IPS-15b (cell line): ENCODE measurements at regions not wholly inside any gene's neighbourhood (a gene's known extent, or its start where the extent isn't known, plus 50 kb on each side); places are given as distances from the start of the nearest gene placed in this dataset.

Source experiments
- H3K27me3 ChIP-seq: one replicate; pipeline ENCODE4 v1.6.1; 2013; ENCODE audit warnings: low read length; ENCODE audit not compliant: control insufficient read depth, insufficient read depth
- H3K36me3 ChIP-seq: one replicate; pipeline ENCODE4 v1.6.1; 2013; ENCODE audit warnings: low read length; ENCODE audit not compliant: control insufficient read depth, insufficient read depth
- H3K4me1 ChIP-seq: one replicate; pipeline ENCODE4 v1.6.1; 2013; ENCODE audit warnings: mild to moderate bottlenecking, low read length; ENCODE audit not compliant: control insufficient read depth, insufficient read depth
- H3K4me3 ChIP-seq: one replicate; pipeline ENCODE4 v1.5.1; 2013; ENCODE audit warnings: low read depth, low read length
- H3K9ac ChIP-seq: one replicate; pipeline ENCODE4 v1.6.1; 2013; ENCODE audit warnings: low read depth, mild to moderate bottlenecking, low read length
- H3K9me3 ChIP-seq: one replicate; pipeline ENCODE4 v1.6.1; 2013; ENCODE audit warnings: mild to moderate bottlenecking, low read length; ENCODE audit not compliant: control insufficient read depth, insufficient read depth

GRCh38 chr12:98126637-98127335, 388.6 kb upstream of the TMPO start:
- H3K27me3 ChIP-seq = no peaks in the 10 kb centered on the region
- H3K4me1 ChIP-seq = peaks cover 5% of the 10 kb centered on the region
- H3K36me3 ChIP-seq = no peaks in the 10 kb centered on the region
- H3K9ac ChIP-seq = no peak overlapping the region
- H3K9me3 ChIP-seq = no peaks in the 10 kb centered on the region
- no peak overlapping the region for H3K4me3 ChIP-seq

GRCh38 chr12:98127336-98127679, 388.1 kb upstream of the TMPO start:
- no peaks in the 10 kb centered on the region for H3K27me3 ChIP-seq
- no peak overlapping the region for H3K4me3 ChIP-seq
- no peaks in the 10 kb centered on the region for H3K36me3 ChIP-seq
- H3K4me1 ChIP-seq = peaks cover 5% of the 10 kb centered on the region
- H3K9ac ChIP-seq = no peak overlapping the region
- H3K9me3 ChIP-seq = no peaks in the 10 kb centered on the region

GRCh38 chr12:98127854-98128253, 387.5 kb upstream of the TMPO start:
- Histone ChIP-seq H3K4me1 (peaks cover 5% of the 10 kb centered on the region), H3K4me3 (no peak overlapping the region), H3K9ac (no peak overlapping the region), H3K27me3 (no peaks in the 10 kb centered on the region), H3K9me3 (no peaks in the 10 kb centered on the region), H3K36me3 (no peaks in the 10 kb centered on the region)

GRCh38 chr12:98136544-98136943, 378.8 kb upstream of the TMPO start:
- H3K4me1 ChIP-seq = no peaks in the 10 kb centered on the region
- no peaks in the 10 kb centered on the region for H3K27me3 ChIP-seq
- no peaks in the 10 kb centered on the region for H3K9me3 ChIP-seq
- H3K9ac ChIP-seq = no peak overlapping the region
- H3K36me3 ChIP-seq = no peaks in the 10 kb centered on the region
- H3K4me3 ChIP-seq = no peak overlapping the region

- no peaks in the 10 kb centered on the region for H3K4me1 ChIP-seq
- H3K27me3 ChIP-seq = no peaks in the 10 kb centered on the region
- no peaks in the 10 kb centered on the region for H3K36me3 ChIP-seq
- H3K4me3 ChIP-seq = no peak overlapping the region
- no peaks in the 10 kb centered on the region for H3K9me3 ChIP-seq
- H3K9ac ChIP-seq = no peak overlapping the region
Observed at GRCh38 chr12:98137278-98137677, 378.1 kb upstream of the TMPO start.

- H3K36me3 ChIP-seq = no peaks in the 10 kb centered on the region
- no peaks in the 10 kb centered on the region for H3K9me3 ChIP-seq
- H3K4me3 ChIP-seq = no peak overlapping the region
- H3K9ac ChIP-seq = no peak overlapping the region
- no peaks in the 10 kb centered on the region for H3K27me3 ChIP-seq
- H3K4me1 ChIP-seq = no peaks in the 10 kb centered on the region
Observed at GRCh38 chr12:98144953-98145352, 370.4 kb upstream of the TMPO start.

- H3K9me3 ChIP-seq = no peaks in the 10 kb centered on the region
- H3K27me3 ChIP-seq = no peaks in the 10 kb centered on the region
- H3K4me1 ChIP-seq = no peaks in the 10 kb centered on the region
- H3K36me3 ChIP-seq = no peaks in the 10 kb centered on the region
- H3K4me3 ChIP-seq = no peak overlapping the region
- H3K9ac ChIP-seq = no peak overlapping the region
Observed at GRCh38 chr12:98146043-98146442, 369.3 kb upstream of the TMPO start.

- Histone ChIP-seq H3K9me3 (no peaks in the 10 kb centered on the region), H3K36me3 (no peaks in the 10 kb centered on the region), H3K9ac (no peak overlapping the region), H3K4me3 (no peak overlapping the region), H3K4me1 (no peaks in the 10 kb centered on the region), H3K27me3 (no peaks in the 10 kb centered on the region)
Observed at GRCh38 chr12:98146487-98146886, 368.9 kb upstream of the TMPO start.

- no peak overlapping the region for H3K4me3 ChIP-seq
- no peaks in the 10 kb centered on the region for H3K4me1 ChIP-seq
- H3K9me3 ChIP-seq = no peaks in the 10 kb centered on the region
- H3K9ac ChIP-seq = no peak overlapping the region
- H3K36me3 ChIP-seq = no peaks in the 10 kb centered on the region
- H3K27me3 ChIP-seq = no peaks in the 10 kb centered on the region
Observed at GRCh38 chr12:98149270-98149669, 366.1 kb upstream of the TMPO start.

GRCh38 chr12:98149691-98150210, 365.6 kb upstream of the TMPO start:
- H3K36me3 ChIP-seq = no peaks in the 10 kb centered on the region
- no peak overlapping the region for H3K4me3 ChIP-seq
- H3K9ac ChIP-seq = no peak overlapping the region
- H3K4me1 ChIP-seq = no peaks in the 10 kb centered on the region
- H3K9me3 ChIP-seq = no peaks in the 10 kb centered on the region
- no peaks in the 10 kb centered on the region for H3K27me3 ChIP-seq

- H3K27me3 ChIP-seq = no peaks in the 10 kb centered on the region
- H3K36me3 ChIP-seq = no peaks in the 10 kb centered on the region
- no peak overlapping the region for H3K9ac ChIP-seq
- no peaks in the 10 kb centered on the region for H3K9me3 ChIP-seq
- no peaks in the 10 kb centered on the region for H3K4me1 ChIP-seq
- H3K4me3 ChIP-seq = no peak overlapping the region
Observed at GRCh38 chr12:98151105-98151590, 364.2 kb upstream of the TMPO start.

GRCh38 chr12:98151984-98152383, 363.4 kb upstream of the TMPO start:
- Histone ChIP-seq H3K9me3 (no peaks in the 10 kb centered on the region), H3K36me3 (no peaks in the 10 kb centered on the region), H3K9ac (no peak overlapping the region), H3K27me3 (no peaks in the 10 kb centered on the region), H3K4me3 (no peak overlapping the region), H3K4me1 (no peaks in the 10 kb centered on the region)
